H9 (cell line): ENCODE measurements at regions not wholly inside any gene's neighbourhood (a gene's known extent, or its start where the extent isn't known, plus 50 kb on each side); places are given as distances from the start of the nearest gene placed in this dataset.
"Not testable (repeated sequence)": the region's sequence is repeated elsewhere in the genome, so short reads cannot be mapped to it uniquely, and the experiment has no call there.

Experiments
- DNase-seq: peaks from one replicate; pipeline ENCODE4 v3.0.0-alpha.2; 2017
- H2AFZ ChIP-seq: one replicate; pipeline ENCODE4 v1.6.1; 2013; ENCODE audit warnings: mild to moderate bottlenecking, low read length, control low read depth, moderate library complexity
- H2AK5ac ChIP-seq: 2 replicates; pipeline ENCODE4 v1.6.1; 2013; ENCODE audit warnings: low read length, control low read depth, mixed read lengths; ENCODE audit not compliant: insufficient read length
- H2BK120ac ChIP-seq: one replicate; pipeline ENCODE4 v1.6.1; 2013; ENCODE audit warnings: low read depth, mild to moderate bottlenecking, low read length, control low read depth, inconsistent platforms; ENCODE audit not compliant: poor library complexity, severe bottlenecking
- H2BK12ac ChIP-seq: 2 replicates; pipeline ENCODE4 v1.6.1; 2013; ENCODE audit warnings: low read length, control low read depth, mixed read lengths, low read depth; ENCODE audit not compliant: insufficient read length
- H2BK15ac ChIP-seq: 2 replicates; pipeline ENCODE4 v1.6.1; 2013; ENCODE audit warnings: low read depth, low read length, control low read depth
- H2BK20ac ChIP-seq: one replicate; pipeline ENCODE4 v1.6.1; 2013; ENCODE audit warnings: low read depth, mild to moderate bottlenecking, low read length, control low read depth, inconsistent platforms; ENCODE audit not compliant: poor library complexity, severe bottlenecking
- H2BK5ac ChIP-seq: 2 replicates; pipeline ENCODE4 v1.6.1; 2013; ENCODE audit warnings: low read length, control low read depth, mixed read lengths; ENCODE audit not compliant: insufficient read length
- H3K14ac ChIP-seq: 2 replicates; pipeline ENCODE4 v1.6.1; 2013; ENCODE audit warnings: low read length, control low read depth; ENCODE audit not compliant: insufficient read depth
- H3K18ac ChIP-seq: 2 replicates; pipeline ENCODE4 v1.6.1; 2013; ENCODE audit warnings: low read depth, mild to moderate bottlenecking, mixed read lengths, low read length, control low read depth; ENCODE audit not compliant: insufficient read length
- H3K23ac ChIP-seq: 2 replicates; pipeline ENCODE4 v1.6.1; 2013; ENCODE audit warnings: low read length, control low read depth, mixed read lengths, low read depth; ENCODE audit not compliant: insufficient read length
- H3K23me2 ChIP-seq: 2 replicates; pipeline ENCODE4 v1.6.1; 2013; ENCODE audit warnings: low read depth, mild to moderate bottlenecking, mixed read lengths, low read length, control low read depth; ENCODE audit not compliant: insufficient read length, poor library complexity, severe bottlenecking
- H3K27ac ChIP-seq: 2 replicates; pipeline ENCODE4 v1.5.1; 2013; ENCODE audit warnings: low read length, control low read depth, mixed read lengths, low read depth; ENCODE audit not compliant: insufficient read length
- H3K27me3 ChIP-seq: 2 replicates; pipeline ENCODE4 v1.6.1; 2013; ENCODE audit warnings: low read length, control low read depth, inconsistent platforms; ENCODE audit not compliant: insufficient read depth
- H3K4ac ChIP-seq: 2 replicates; pipeline ENCODE4 v1.6.1; 2013; ENCODE audit warnings: low read depth, mild to moderate bottlenecking, control low read depth, inconsistent platforms, low read length, moderate library complexity
- H3K4me1 ChIP-seq: 2 replicates; pipeline ENCODE4 v1.6.1; 2013; ENCODE audit warnings: low read length, control low read depth, inconsistent platforms; ENCODE audit not compliant: insufficient read depth
- H3K4me2 ChIP-seq: 2 replicates; pipeline ENCODE4 v1.6.1; 2013; ENCODE audit warnings: low read length, control low read depth, mixed read lengths; ENCODE audit not compliant: insufficient read length, insufficient read depth
- H3K56ac ChIP-seq: 2 replicates; pipeline ENCODE4 v1.6.1; 2013; ENCODE audit warnings: low read depth, mild to moderate bottlenecking, mixed read lengths, low read length, control low read depth; ENCODE audit not compliant: insufficient read length
- H3K79me1 ChIP-seq: 2 replicates; pipeline ENCODE4 v1.6.1; 2013; ENCODE audit warnings: low read depth, mild to moderate bottlenecking, moderate library complexity, low read length, control low read depth, inconsistent platforms; ENCODE audit not compliant: insufficient read depth, poor library complexity, severe bottlenecking
- H3K79me2 ChIP-seq: 2 replicates; pipeline ENCODE4 v1.6.1; 2013; ENCODE audit warnings: low read length, control low read depth, inconsistent platforms; ENCODE audit not compliant: insufficient read depth
- H3K9ac ChIP-seq: 2 replicates; pipeline ENCODE4 v1.6.1; 2013; ENCODE audit warnings: low read length, control low read depth, mixed read lengths; ENCODE audit not compliant: insufficient read length; ENCODE audit errors: extremely low read depth
- H3K9me3 ChIP-seq: one replicate; pipeline ENCODE4 v1.6.1; 2013; ENCODE audit warnings: low read depth, low read length, inconsistent platforms; ENCODE audit not compliant: control insufficient read depth
- H3T11ph ChIP-seq: one replicate; pipeline ENCODE4 v1.6.1; 2013; ENCODE audit warnings: mild to moderate bottlenecking, low read length, control low read depth, inconsistent platforms
- H4K20me1 ChIP-seq: one replicate; pipeline ENCODE4 v1.6.1; 2013; ENCODE audit not compliant: control insufficient read depth, insufficient read length, insufficient read depth
- H4K5ac ChIP-seq: 2 replicates; pipeline ENCODE4 v1.6.1; 2013; ENCODE audit warnings: low read depth, mild to moderate bottlenecking, mixed read lengths, low read length, control low read depth; ENCODE audit not compliant: insufficient read length
- H4K8ac ChIP-seq: replicated peaks from 2 replicates; pipeline ENCODE4 v1.6.1; 2013; ENCODE audit warnings: low read length, control low read depth, mixed read lengths, low read depth; ENCODE audit not compliant: insufficient read length
- H4K91ac ChIP-seq: 2 replicates; pipeline ENCODE4 v1.6.1; 2013; ENCODE audit warnings: low read depth, mild to moderate bottlenecking, moderate library complexity, mixed read lengths, low read length, control low read depth; ENCODE audit not compliant: insufficient read length
- H3K27ac Mint-ChIP-seq, 3 experiments: 2 replicates in 2 of 3; 3 replicates in 1 of 3; pipeline ENCODE4 v1.8.0; 2020 to 2021; ENCODE audit warnings: mixed read lengths in 3 of 3, mild to moderate bottlenecking in 1 of 3, moderate library complexity in 1 of 3
- H3K27me3 Mint-ChIP-seq: 2 replicates; pipeline ENCODE4 v1.8.0; 2021; ENCODE audit warnings: low read depth, mild to moderate bottlenecking, moderate library complexity, mixed read lengths
- H3K36me3 Mint-ChIP-seq, 3 experiments: 2 replicates in 2 of 3; 3 replicates in 1 of 3; pipeline ENCODE4 v1.8.0; 2020 to 2021; ENCODE audit warnings: low read depth in 3 of 3, mixed read lengths in 3 of 3; ENCODE audit not compliant: insufficient read depth in 1 of 3
- H3K4me1 Mint-ChIP-seq, 2 experiments: 2 replicates each; pipeline ENCODE4 v1.8.0; 2020; ENCODE audit warnings: mixed read lengths in 2 of 2
- H3K4me3 Mint-ChIP-seq, 2 experiments: 2 replicates in 1 of 2; 3 replicates in 1 of 2; pipeline ENCODE4 v1.8.0; 2020 to 2021; ENCODE audit warnings: mild to moderate bottlenecking in 2 of 2, mixed read lengths in 2 of 2, moderate library complexity in 1 of 2
- H3K9me3 Mint-ChIP-seq, 2 experiments: 2 replicates in 1 of 2; 3 replicates in 1 of 2; pipeline ENCODE4 v1.8.0; 2020; ENCODE audit warnings: mild to moderate bottlenecking in 2 of 2, mixed read lengths in 2 of 2, moderate library complexity in 1 of 2
- CTCF ChIP-seq: fragments of 200-600 bp; sonication (generic); conservative IDR thresholded peaks from 3 replicates; pipeline ENCODE4 v1.8.0; 2021; ENCODE audit warnings: antibody characterized with exemption, mild to moderate bottlenecking
- WGBS: extraction: QIAGEN DNeasy Blood & Tissue Kit; methylation state at CpG from one replicate; pipeline ENCODE4 v1.1.7; 2013; ENCODE audit warnings: missing lambda C conversion rate, low lambda C conversion rate, mixed read lengths; ENCODE audit not compliant: insufficient read length; ENCODE audit errors: extremely low coverage; 5-methylcytosine and 5-hydroxymethylcytosine counted together

- H2BK120ac ChIP-seq, result no peak overlapping the region
Measured at GRCh38 chr5:120942596-120943350, 478.7 kb downstream of the PRR16 start.

GRCh38 chr5:120949596-120949995, 485.5 kb downstream of the PRR16 start:
- not testable (repeated sequence) for H3K27ac ChIP-seq, H3T11ph ChIP-seq, DNase-seq, H4K91ac ChIP-seq, H3K4me2 ChIP-seq, H3K4me3 Mint-ChIP-seq, H3K23me2 ChIP-seq, H2AK5ac ChIP-seq, H3K4me1 ChIP-seq, H2BK5ac ChIP-seq, H3K9ac ChIP-seq, H3K79me2 ChIP-seq, H3K56ac ChIP-seq, H3K18ac ChIP-seq, H3K9me3 ChIP-seq, H2BK15ac ChIP-seq, H3K14ac ChIP-seq, H2BK12ac ChIP-seq, H2AFZ ChIP-seq, H2BK120ac ChIP-seq, H4K8ac ChIP-seq, H2BK20ac ChIP-seq, H3K79me1 ChIP-seq, H3K23ac ChIP-seq, H3K27me3 ChIP-seq, H4K5ac ChIP-seq, H3K4ac ChIP-seq, H4K20me1 ChIP-seq, H3K4me1 Mint-ChIP-seq, H3K27me3 Mint-ChIP-seq, H3K27ac Mint-ChIP-seq
- WGBS, result no CpG with 5 or more reads among the region's 4 CpGs
- Mint-ChIP-seq H3K36me3 (peaks cover 23 to 39% (median 34%) of the 10 kb centered on the region in 3 experiments), H3K9me3 (peaks cover 43 to 46% of the 10 kb centered on the region in 2 experiments)

More at GRCh38 chr5:120942596-120943350, 478.7 kb downstream of the PRR16 start:
- no peak overlapping the region for H3K23ac ChIP-seq
- H4K91ac ChIP-seq, result no peak overlapping the region
- H2BK15ac ChIP-seq, result no peak overlapping the region
- H4K5ac ChIP-seq, result no peak overlapping the region
- WGBS, result no CpG with 5 or more reads among the region's 8 CpGs
- H3T11ph ChIP-seq, result no peak overlapping the region
- H3K4ac ChIP-seq, result no peak overlapping the region
- H3K18ac ChIP-seq, result no peak overlapping the region
- H3K56ac ChIP-seq, result no peak overlapping the region
- H3K9me3 ChIP-seq, result no peaks in the 10 kb centered on the region
- no peaks in the 10 kb centered on the region for H3K79me1 ChIP-seq
- H3K4me1 ChIP-seq, result peaks cover 5% of the 10 kb centered on the region; the same call in 1 of the 2 replicates
- no peak for TF ChIP-seq CTCF
- no peak overlapping the region for H3K9ac ChIP-seq
- H2AFZ ChIP-seq, result no peak overlapping the region
- H4K20me1 ChIP-seq, result no peaks in the 10 kb centered on the region
- H3K23me2 ChIP-seq, result no peaks in the 10 kb centered on the region
- no peak overlapping the region for H3K14ac ChIP-seq
- Mint-ChIP-seq H3K9me3 (no peaks in the 10 kb centered on the region), H3K4me1 (peaks cover 17 to 23% of the 10 kb centered on the region in 2 experiments), H3K36me3 (no peaks in the 10 kb centered on the region), H3K4me3 (no peak overlapping the region), H3K27ac (peak overlapping the region in 1 of 3 experiments; percentile 42; a peak in 1 of 7 replicates), H3K27me3 (no peaks in the 10 kb centered on the region)
- H2BK5ac ChIP-seq, result no peak overlapping the region
- no peak overlapping the region for H2AK5ac ChIP-seq
- no peak overlapping the region for H3K4me2 ChIP-seq
- no peak overlapping the region for H4K8ac ChIP-seq
- no peaks in the 10 kb centered on the region for H3K79me2 ChIP-seq
- H2BK12ac ChIP-seq, result no peak overlapping the region
- H3K27ac ChIP-seq, result no peak overlapping the region
- DNase-seq, result no peak
- H2BK20ac ChIP-seq, result no peak overlapping the region
- no peaks in the 10 kb centered on the region for H3K27me3 ChIP-seq
